22Rv1 (cell line): ENCODE measurements at regions not wholly inside any gene's neighbourhood (a gene's known extent, or its start where the extent isn't known, plus 50 kb on each side); places are given as distances from the start of the nearest gene placed in this dataset.

Source experiments
- H3K27ac ChIP-seq: fragments of 450-650 bp; 2 replicates; pipeline ENCODE4 v1.5.1; 2017
- ZFX ChIP-seq: fragments of 450-650 bp; IDR thresholded peaks from 2 replicates; pipeline ENCODE4 v1.6.1; 2017; ENCODE audit warnings: antibody characterized with exemption, borderline replicate concordance
- TF ChIP-seq, protein P1 (sequence below): fragments of 450-650 bp; IDR thresholded peaks from 2 replicates; pipeline ENCODE4 v1.5.1; 2017; ENCODE audit warnings: mild to moderate bottlenecking

DNA sequence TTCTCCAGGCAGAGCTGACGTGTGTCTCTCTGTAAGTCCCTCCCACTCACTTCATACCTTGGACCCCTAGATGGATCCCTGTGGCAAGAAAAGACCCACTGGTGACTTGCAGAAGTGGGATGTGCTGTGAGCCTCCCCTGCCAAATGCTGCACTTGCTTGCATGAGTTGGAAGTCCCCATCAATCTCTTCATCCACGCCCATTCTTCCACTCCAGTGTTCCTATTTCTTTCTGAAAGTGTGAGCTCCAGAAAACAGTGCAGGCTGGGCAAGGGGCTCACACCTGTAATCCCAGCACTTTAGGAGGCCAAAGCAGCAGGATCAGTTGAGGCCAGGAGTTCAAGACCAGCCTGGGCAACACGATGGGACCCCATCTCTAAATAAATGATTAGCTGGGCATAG is 254.1 kb upstream of the IRF2BP2 start:
- H3K27ac ChIP-seq: peak overlapping the region; percentile 73
- TF ChIP-seq ZFX: no peak
- TF ChIP-seq, protein P1, sequence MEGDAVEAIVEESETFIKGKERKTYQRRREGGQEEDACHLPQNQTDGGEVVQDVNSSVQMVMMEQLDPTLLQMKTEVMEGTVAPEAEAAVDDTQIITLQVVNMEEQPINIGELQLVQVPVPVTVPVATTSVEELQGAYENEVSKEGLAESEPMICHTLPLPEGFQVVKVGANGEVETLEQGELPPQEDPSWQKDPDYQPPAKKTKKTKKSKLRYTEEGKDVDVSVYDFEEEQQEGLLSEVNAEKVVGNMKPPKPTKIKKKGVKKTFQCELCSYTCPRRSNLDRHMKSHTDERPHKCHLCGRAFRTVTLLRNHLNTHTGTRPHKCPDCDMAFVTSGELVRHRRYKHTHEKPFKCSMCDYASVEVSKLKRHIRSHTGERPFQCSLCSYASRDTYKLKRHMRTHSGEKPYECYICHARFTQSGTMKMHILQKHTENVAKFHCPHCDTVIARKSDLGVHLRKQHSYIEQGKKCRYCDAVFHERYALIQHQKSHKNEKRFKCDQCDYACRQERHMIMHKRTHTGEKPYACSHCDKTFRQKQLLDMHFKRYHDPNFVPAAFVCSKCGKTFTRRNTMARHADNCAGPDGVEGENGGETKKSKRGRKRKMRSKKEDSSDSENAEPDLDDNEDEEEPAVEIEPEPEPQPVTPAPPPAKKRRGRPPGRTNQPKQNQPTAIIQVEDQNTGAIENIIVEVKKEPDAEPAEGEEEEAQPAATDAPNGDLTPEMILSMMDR: no peak

DNA sequence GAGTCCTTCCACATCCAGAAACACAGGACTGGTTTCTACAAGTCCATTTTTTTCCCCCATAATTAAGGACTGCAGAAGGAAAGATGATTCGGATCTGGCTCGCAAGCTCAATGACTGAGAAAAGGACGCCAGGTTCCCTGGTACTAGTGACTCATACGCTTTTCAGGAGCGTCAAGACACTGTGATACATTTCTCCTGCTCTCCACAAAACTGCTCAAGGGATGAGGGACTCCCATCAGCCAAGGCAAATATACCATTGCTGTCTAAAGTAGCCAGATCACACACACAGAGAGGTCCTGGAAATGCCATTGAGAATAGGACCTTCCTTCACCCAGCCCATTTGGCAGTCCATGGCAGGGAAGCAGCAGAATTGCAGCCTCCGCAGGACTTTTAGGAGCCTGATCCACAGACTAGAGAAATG is 253.6 kb upstream of the IRF2BP2 start:
- peak overlapping the region; percentile 73 for H3K27ac ChIP-seq

GRCh38 chr1:234862944-234863515 is 253.1 kb upstream of the IRF2BP2 start:
- peak overlapping the region; percentile 73 for H3K27ac ChIP-seq
- TF ChIP-seq, protein P1: no peak
- TF ChIP-seq ZFX: no peak

More for the DNA sequence above, 253.6 kb upstream of the IRF2BP2 start:
- TF ChIP-seq, protein P1: no peak
- no peak for TF ChIP-seq ZFX

GRCh38 chr1:234862360-234862943 is 252.5 kb upstream of the IRF2BP2 start:
- peak overlapping the region; percentile 73 for H3K27ac ChIP-seq
- no peak for TF ChIP-seq ZFX
- TF ChIP-seq, protein P1: no peak

DNA sequence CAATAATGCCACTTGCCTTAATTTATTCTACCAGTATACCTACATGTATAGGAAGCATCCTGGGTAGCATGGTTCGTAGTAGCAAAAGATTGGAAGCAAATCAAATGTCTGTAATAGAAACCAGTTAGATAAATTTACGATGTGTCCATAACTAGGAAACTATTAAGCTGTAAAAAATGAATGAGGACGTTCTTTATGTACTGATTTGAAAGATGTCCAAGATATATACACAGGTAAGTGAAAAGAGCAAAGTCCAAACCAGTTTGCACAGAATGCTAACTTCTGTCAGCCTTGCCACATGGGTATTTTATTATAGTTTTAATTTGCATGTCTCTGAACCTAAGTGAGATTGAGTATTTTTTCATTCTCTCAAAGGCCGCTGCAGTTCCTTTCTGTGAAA is 251.8 kb upstream of the IRF2BP2 start:
- no peak for TF ChIP-seq ZFX
- TF ChIP-seq, protein P1: no peak
- peak overlapping the region; percentile 73 for H3K27ac ChIP-seq

DNA sequence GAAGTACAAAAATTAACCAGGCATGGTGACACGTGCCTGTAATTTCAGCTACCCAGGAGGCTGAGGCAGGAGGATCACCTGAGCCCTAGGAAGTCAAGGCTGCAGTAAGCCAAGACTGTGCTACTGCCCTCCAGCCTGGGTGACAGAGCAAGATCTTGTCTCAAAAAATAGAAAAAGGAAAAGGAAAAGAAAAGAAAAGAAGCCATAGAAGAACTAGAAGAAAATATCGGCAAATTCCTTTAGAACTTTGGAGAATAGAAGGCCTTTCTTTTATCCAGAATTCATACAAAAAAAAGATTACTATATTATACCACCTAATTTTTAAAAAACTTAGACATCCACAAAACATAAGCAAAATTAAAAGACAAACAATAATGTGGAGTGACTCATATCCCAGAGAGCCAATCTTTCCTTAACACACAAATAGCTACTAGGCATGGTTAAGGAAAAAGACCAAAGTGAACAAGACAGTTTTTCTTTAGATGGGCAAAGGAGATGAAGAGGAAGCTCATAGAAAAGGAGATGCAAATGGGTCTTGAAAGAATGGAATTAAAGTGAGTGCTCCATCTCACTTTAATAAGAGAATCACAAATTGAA is 251.1 kb upstream of the IRF2BP2 start:
- TF ChIP-seq ZFX: no peak
- TF ChIP-seq, protein P1: no peak
- H3K27ac ChIP-seq: peak overlapping the region; percentile 73

GRCh38 chr1:234858722-234859121 is 248.7 kb upstream of the IRF2BP2 start:
- H3K27ac ChIP-seq: no peak overlapping the region
- TF ChIP-seq, protein P1: no peak
- no peak for TF ChIP-seq ZFX
